ENCODE measurements at regions not wholly inside any gene's neighbourhood (a gene's known extent, or its start where the extent isn't known, plus 50 kb on each side); places are given as distances from the start of the nearest gene placed in this dataset.

DNA sequence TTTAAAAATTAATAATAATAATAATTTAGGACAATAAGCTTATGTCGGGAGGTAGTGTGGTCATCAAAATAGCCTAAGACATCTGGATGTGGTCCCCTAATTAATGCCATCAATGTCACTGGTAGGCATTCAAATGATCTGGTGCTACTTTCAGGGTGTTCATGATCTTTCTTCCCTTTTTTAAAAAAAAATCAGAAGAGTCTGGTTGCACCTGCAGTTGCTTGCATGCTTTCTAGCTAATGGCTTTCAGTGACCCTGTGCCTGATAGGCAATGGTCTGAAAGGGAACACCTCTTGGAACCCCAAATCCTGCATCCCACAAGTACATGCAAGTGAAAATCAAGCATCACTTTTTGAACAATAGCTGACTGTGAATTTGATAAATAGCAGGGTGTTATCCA, 64.1 kb upstream of the KBTBD8 start:
- TF ChIP-seq HDGF (IDR thresholded peaks at IDR 0.05; ENCODE audit: borderline replicate concordance): no peak
- no peak for TF ChIP-seq TARDBP (IDR thresholded peaks at IDR 0.05)
- TF ChIP-seq SP1 (IDR thresholded peaks at IDR 0.05): no peak
- no peak for TF ChIP-seq BHLHE40 (IDR thresholded peaks at IDR 0.05; ENCODE audit: borderline replicate concordance)
- no peak for TF ChIP-seq ZNF384 (IDR thresholded peaks at IDR 0.05)
- TF ChIP-seq CTBP1 (IDR thresholded peaks at IDR 0.05; ENCODE audit: borderline replicate concordance): no peak
- TF ChIP-seq FOXA1 (IDR thresholded peaks at IDR 0.05): no peak
- TF ChIP-seq FOXM1 (IDR thresholded peaks at IDR 0.05; ENCODE audit: borderline replicate concordance): no peak
- TF ChIP-seq SUZ12 (IDR thresholded peaks at IDR 0.05): no peak
- TF ChIP-seq, protein P1, sequence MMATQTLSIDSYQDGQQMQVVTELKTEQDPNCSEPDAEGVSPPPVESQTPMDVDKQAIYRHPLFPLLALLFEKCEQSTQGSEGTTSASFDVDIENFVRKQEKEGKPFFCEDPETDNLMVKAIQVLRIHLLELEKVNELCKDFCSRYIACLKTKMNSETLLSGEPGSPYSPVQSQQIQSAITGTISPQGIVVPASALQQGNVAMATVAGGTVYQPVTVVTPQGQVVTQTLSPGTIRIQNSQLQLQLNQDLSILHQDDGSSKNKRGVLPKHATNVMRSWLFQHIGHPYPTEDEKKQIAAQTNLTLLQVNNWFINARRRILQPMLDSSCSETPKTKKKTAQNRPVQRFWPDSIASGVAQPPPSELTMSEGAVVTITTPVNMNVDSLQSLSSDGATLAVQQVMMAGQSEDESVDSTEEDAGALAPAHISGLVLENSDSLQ (IDR thresholded peaks at IDR 0.05): no peak
- TF ChIP-seq FOXK2 (IDR thresholded peaks at IDR 0.05): no peak
- no peak for TF ChIP-seq NFRKB (IDR thresholded peaks at IDR 0.05)
